GM23338 (cell line): ENCODE measurements at regions not wholly inside any gene's neighbourhood (a gene's known extent, or its start where the extent isn't known, plus 50 kb on each side); places are given as distances from the start of the nearest gene placed in this dataset.

Experiments
- ATAC-seq: fragments of 200-7000 bp; cut with Tn5 transposase; 3 replicates; pipeline ENCODE4 v1.9.1; 2020
- DNase-seq: peaks from one replicate; pipeline ENCODE4 v3.0.0-alpha.2; 2015; ENCODE audit warnings: low spot score
- H2AFZ ChIP-seq: fragments of 200-600 bp; sonication (generic); 2 replicates; pipeline ENCODE4 v1.8.0; 2016; ENCODE audit warnings: antibody characterized with exemption, mild to moderate bottlenecking, moderate library complexity
- H3F3A ChIP-seq: fragments of 200-600 bp; sonication (generic); replicated peaks from 2 replicates; pipeline ENCODE4 v1.8.0; 2017; ENCODE audit warnings: antibody characterized with exemption, mixed run types, low read depth
- H3K27ac ChIP-seq: fragments of 200-600 bp; sonication (generic); 2 replicates; pipeline ENCODE4 v1.6.1; 2016; ENCODE audit warnings: low read depth
- H3K27me3 ChIP-seq: fragments of 200-600 bp; sonication (generic); 2 replicates; pipeline ENCODE4 v1.8.0; 2016; ENCODE audit warnings: mild to moderate bottlenecking, mixed run types, moderate library complexity; ENCODE audit not compliant: insufficient read depth
- H3K36me3 ChIP-seq: fragments of 200-600 bp; sonication (generic); 2 replicates; pipeline ENCODE4 v1.8.0; 2016; ENCODE audit warnings: mild to moderate bottlenecking; ENCODE audit not compliant: insufficient read depth
- H3K4me1 ChIP-seq: fragments of 200-600 bp; sonication (generic); 2 replicates; pipeline ENCODE4 v1.8.0; 2016; ENCODE audit warnings: mild to moderate bottlenecking, moderate library complexity; ENCODE audit not compliant: insufficient read depth
- H3K4me2 ChIP-seq: fragments of 200-600 bp; sonication (generic); 2 replicates; pipeline ENCODE4 v1.7.1; 2017; ENCODE audit warnings: mixed run types
- H3K4me3 ChIP-seq: fragments of 200-600 bp; sonication (generic); 2 replicates; pipeline ENCODE4 v1.6.1; 2016; ENCODE audit warnings: mixed run types
- H3K79me2 ChIP-seq: fragments of 200-600 bp; sonication (generic); replicated peaks from 2 replicates; pipeline ENCODE4 v1.8.0; 2017; ENCODE audit warnings: mild to moderate bottlenecking; ENCODE audit not compliant: insufficient read depth
- H3K9me2 ChIP-seq: fragments of 200-600 bp; sonication (generic); 2 replicates; pipeline ENCODE4 v1.8.0; 2017; ENCODE audit not compliant: insufficient read depth
- H4K20me1 ChIP-seq: fragments of 200-600 bp; sonication (generic); replicated peaks from 2 replicates; pipeline ENCODE4 v1.8.0; 2017; ENCODE audit warnings: mild to moderate bottlenecking; ENCODE audit not compliant: insufficient read depth
- H3K27ac Mint-ChIP-seq: 2 replicates; pipeline ENCODE4 v1.8.0; 2020; ENCODE audit warnings: inconsistent platforms, mild to moderate bottlenecking, moderate library complexity, mixed read lengths
- H3K27me3 Mint-ChIP-seq: 3 replicates; pipeline ENCODE4 v1.8.0; 2022; ENCODE audit warnings: low read depth, mild to moderate bottlenecking, moderate library complexity, mixed read lengths, inconsistent platforms; ENCODE audit not compliant: insufficient read depth, poor library complexity
- H3K36me3 Mint-ChIP-seq: 3 replicates; pipeline ENCODE4 v1.8.0; 2021; ENCODE audit warnings: low read depth, mild to moderate bottlenecking, inconsistent platforms, moderate library complexity, mixed read lengths
- H3K4me1 Mint-ChIP-seq: 3 replicates; pipeline ENCODE4 v1.8.0; 2020; ENCODE audit warnings: mild to moderate bottlenecking, inconsistent platforms, mixed read lengths
- H3K4me3 Mint-ChIP-seq: 3 replicates; pipeline ENCODE4 v1.8.0; 2021; ENCODE audit warnings: moderate library complexity, mild to moderate bottlenecking, inconsistent platforms, mixed read lengths
- H3K9me3 Mint-ChIP-seq: 3 replicates; pipeline ENCODE4 v1.8.0; 2020; ENCODE audit warnings: moderate library complexity, mild to moderate bottlenecking, inconsistent platforms, mixed read lengths
- CREB1 ChIP-seq: fragments of 250-450 bp; sonication (Bioruptor Pico); IDR thresholded peaks from 2 replicates; pipeline ENCODE4 v1.5.0; 2020; ENCODE audit warnings: low read depth, mild to moderate bottlenecking, moderate library complexity
- EZH2 ChIP-seq: fragments of 200-600 bp; sonication (generic); IDR thresholded peaks from one replicate; pipeline ENCODE4 v1.8.0; 2017; ENCODE audit warnings: antibody characterized with exemption, mild to moderate bottlenecking, low read depth; ENCODE audit not compliant: unreplicated experiment
- EZH2phosphoT487 ChIP-seq: fragments of 200-600 bp; sonication (generic); IDR thresholded peaks from one replicate; pipeline ENCODE4 v1.8.1; 2018; ENCODE audit warnings: antibody characterized with exemption; ENCODE audit not compliant: unreplicated experiment
- JUNB ChIP-seq: IDR thresholded peaks from one replicate; pipeline ENCODE4 v1.6.1; 2016; ENCODE audit warnings: antibody characterized with exemption; ENCODE audit not compliant: unreplicated experiment
- NANOG ChIP-seq: IDR thresholded peaks from 2 replicates; pipeline ENCODE4 v1.6.1; 2016; ENCODE audit warnings: antibody characterized with exemption, borderline replicate concordance
- POLR2AphosphoS5 ChIP-seq: IDR thresholded peaks from 2 replicates; pipeline ENCODE4 v1.6.1; 2016; ENCODE audit warnings: antibody characterized with exemption, low read depth
- STAT1 ChIP-seq: IDR thresholded peaks from one replicate; pipeline ENCODE4 v1.6.1; 2016; ENCODE audit warnings: antibody characterized with exemption; ENCODE audit not compliant: unreplicated experiment
- ZNF114 ChIP-seq: fragments of 250-450 bp; sonication (Bioruptor Pico); IDR thresholded peaks from 2 replicates; pipeline ENCODE4 v1.5.0; 2020; ENCODE audit warnings: mild to moderate bottlenecking, moderate library complexity
- ZNF331 ChIP-seq: fragments of 250-450 bp; sonication (Bioruptor Pico); IDR thresholded peaks from 2 replicates; pipeline ENCODE4 v1.5.0; 2020; ENCODE audit warnings: low read depth, mild to moderate bottlenecking, moderate library complexity
- TF ChIP-seq, protein P1 (sequence below), 2 experiments: fragments of 200-600 bp in 1 of 2; sonication (generic) in 1 of 2; conservative IDR thresholded peaks; 2 replicates each; pipeline versions ENCODE4 v1.5.1 to v1.6.1; 2016 to 2017; ENCODE audit warnings: antibody characterized with exemption in 2 of 2, low read depth in 2 of 2, mild to moderate bottlenecking in 2 of 2, moderate library complexity in 1 of 2
- TF ChIP-seq, protein P2 (sequence below): IDR thresholded peaks from 2 replicates; pipeline ENCODE4 v1.6.1; 2016; ENCODE audit warnings: antibody characterized with exemption
- TF ChIP-seq, protein P3 (sequence below): IDR thresholded peaks from one replicate; pipeline ENCODE4 v1.6.1; 2018; ENCODE audit warnings: antibody characterized with exemption; ENCODE audit not compliant: unreplicated experiment
- TF ChIP-seq, protein P4 (sequence below): fragments of 250-450 bp; sonication (Bioruptor Pico); IDR thresholded peaks from 2 replicates; pipeline ENCODE4 v1.5.0; 2020; ENCODE audit warnings: mild to moderate bottlenecking, moderate library complexity

DNA sequence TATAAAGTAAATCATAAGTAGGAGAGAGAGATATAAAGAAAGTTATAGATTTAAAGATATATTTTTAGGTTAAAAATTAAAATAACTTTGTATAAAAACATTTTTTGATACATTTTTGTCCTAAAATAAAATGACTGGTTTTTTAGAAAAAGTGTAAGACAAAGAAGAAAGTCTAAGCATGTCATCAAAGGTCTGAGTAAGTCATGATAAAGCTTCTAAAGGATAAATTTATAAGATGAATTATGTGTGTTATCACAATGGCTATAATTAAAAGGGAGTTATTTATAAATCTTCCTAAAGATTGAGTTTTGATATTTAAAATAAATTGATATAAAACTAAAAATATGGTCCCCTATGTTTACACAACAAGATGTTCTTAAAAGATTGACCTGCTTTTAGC, 370.9 kb downstream of the PTPRU start:
- DNase-seq (peak; percentile 56), ATAC-seq (no peak)
- no peaks in the 10 kb centered on the region for H3K9me2 ChIP-seq
- H3F3A ChIP-seq = no peaks in the 10 kb centered on the region
- TF ChIP-seq, protein P1, sequence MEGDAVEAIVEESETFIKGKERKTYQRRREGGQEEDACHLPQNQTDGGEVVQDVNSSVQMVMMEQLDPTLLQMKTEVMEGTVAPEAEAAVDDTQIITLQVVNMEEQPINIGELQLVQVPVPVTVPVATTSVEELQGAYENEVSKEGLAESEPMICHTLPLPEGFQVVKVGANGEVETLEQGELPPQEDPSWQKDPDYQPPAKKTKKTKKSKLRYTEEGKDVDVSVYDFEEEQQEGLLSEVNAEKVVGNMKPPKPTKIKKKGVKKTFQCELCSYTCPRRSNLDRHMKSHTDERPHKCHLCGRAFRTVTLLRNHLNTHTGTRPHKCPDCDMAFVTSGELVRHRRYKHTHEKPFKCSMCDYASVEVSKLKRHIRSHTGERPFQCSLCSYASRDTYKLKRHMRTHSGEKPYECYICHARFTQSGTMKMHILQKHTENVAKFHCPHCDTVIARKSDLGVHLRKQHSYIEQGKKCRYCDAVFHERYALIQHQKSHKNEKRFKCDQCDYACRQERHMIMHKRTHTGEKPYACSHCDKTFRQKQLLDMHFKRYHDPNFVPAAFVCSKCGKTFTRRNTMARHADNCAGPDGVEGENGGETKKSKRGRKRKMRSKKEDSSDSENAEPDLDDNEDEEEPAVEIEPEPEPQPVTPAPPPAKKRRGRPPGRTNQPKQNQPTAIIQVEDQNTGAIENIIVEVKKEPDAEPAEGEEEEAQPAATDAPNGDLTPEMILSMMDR (conservative IDR thresholded peaks at IDR 0.05; ENCODE audit: low read depth in 2 of 2) = no peak
- TF ChIP-seq CREB1 (CRISPR knock-in tag) (no peak), JUNB (no peak), ZNF114 (CRISPR knock-in tag) (no peak), ZNF331 (CRISPR knock-in tag) (no peak), NANOG (no peak), EZH2 (no peak), STAT1 (no peak), EZH2phosphoT487 (no peak), POLR2AphosphoS5 (no peak)
- TF ChIP-seq, protein P2, sequence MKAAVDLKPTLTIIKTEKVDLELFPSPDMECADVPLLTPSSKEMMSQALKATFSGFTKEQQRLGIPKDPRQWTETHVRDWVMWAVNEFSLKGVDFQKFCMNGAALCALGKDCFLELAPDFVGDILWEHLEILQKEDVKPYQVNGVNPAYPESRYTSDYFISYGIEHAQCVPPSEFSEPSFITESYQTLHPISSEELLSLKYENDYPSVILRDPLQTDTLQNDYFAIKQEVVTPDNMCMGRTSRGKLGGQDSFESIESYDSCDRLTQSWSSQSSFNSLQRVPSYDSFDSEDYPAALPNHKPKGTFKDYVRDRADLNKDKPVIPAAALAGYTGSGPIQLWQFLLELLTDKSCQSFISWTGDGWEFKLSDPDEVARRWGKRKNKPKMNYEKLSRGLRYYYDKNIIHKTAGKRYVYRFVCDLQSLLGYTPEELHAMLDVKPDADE = no peak
- TF ChIP-seq, protein P3, sequence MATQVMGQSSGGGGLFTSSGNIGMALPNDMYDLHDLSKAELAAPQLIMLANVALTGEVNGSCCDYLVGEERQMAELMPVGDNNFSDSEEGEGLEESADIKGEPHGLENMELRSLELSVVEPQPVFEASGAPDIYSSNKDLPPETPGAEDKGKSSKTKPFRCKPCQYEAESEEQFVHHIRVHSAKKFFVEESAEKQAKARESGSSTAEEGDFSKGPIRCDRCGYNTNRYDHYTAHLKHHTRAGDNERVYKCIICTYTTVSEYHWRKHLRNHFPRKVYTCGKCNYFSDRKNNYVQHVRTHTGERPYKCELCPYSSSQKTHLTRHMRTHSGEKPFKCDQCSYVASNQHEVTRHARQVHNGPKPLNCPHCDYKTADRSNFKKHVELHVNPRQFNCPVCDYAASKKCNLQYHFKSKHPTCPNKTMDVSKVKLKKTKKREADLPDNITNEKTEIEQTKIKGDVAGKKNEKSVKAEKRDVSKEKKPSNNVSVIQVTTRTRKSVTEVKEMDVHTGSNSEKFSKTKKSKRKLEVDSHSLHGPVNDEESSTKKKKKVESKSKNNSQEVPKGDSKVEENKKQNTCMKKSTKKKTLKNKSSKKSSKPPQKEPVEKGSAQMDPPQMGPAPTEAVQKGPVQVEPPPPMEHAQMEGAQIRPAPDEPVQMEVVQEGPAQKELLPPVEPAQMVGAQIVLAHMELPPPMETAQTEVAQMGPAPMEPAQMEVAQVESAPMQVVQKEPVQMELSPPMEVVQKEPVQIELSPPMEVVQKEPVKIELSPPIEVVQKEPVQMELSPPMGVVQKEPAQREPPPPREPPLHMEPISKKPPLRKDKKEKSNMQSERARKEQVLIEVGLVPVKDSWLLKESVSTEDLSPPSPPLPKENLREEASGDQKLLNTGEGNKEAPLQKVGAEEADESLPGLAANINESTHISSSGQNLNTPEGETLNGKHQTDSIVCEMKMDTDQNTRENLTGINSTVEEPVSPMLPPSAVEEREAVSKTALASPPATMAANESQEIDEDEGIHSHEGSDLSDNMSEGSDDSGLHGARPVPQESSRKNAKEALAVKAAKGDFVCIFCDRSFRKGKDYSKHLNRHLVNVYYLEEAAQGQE = no peak
- TF ChIP-seq, protein P4, sequence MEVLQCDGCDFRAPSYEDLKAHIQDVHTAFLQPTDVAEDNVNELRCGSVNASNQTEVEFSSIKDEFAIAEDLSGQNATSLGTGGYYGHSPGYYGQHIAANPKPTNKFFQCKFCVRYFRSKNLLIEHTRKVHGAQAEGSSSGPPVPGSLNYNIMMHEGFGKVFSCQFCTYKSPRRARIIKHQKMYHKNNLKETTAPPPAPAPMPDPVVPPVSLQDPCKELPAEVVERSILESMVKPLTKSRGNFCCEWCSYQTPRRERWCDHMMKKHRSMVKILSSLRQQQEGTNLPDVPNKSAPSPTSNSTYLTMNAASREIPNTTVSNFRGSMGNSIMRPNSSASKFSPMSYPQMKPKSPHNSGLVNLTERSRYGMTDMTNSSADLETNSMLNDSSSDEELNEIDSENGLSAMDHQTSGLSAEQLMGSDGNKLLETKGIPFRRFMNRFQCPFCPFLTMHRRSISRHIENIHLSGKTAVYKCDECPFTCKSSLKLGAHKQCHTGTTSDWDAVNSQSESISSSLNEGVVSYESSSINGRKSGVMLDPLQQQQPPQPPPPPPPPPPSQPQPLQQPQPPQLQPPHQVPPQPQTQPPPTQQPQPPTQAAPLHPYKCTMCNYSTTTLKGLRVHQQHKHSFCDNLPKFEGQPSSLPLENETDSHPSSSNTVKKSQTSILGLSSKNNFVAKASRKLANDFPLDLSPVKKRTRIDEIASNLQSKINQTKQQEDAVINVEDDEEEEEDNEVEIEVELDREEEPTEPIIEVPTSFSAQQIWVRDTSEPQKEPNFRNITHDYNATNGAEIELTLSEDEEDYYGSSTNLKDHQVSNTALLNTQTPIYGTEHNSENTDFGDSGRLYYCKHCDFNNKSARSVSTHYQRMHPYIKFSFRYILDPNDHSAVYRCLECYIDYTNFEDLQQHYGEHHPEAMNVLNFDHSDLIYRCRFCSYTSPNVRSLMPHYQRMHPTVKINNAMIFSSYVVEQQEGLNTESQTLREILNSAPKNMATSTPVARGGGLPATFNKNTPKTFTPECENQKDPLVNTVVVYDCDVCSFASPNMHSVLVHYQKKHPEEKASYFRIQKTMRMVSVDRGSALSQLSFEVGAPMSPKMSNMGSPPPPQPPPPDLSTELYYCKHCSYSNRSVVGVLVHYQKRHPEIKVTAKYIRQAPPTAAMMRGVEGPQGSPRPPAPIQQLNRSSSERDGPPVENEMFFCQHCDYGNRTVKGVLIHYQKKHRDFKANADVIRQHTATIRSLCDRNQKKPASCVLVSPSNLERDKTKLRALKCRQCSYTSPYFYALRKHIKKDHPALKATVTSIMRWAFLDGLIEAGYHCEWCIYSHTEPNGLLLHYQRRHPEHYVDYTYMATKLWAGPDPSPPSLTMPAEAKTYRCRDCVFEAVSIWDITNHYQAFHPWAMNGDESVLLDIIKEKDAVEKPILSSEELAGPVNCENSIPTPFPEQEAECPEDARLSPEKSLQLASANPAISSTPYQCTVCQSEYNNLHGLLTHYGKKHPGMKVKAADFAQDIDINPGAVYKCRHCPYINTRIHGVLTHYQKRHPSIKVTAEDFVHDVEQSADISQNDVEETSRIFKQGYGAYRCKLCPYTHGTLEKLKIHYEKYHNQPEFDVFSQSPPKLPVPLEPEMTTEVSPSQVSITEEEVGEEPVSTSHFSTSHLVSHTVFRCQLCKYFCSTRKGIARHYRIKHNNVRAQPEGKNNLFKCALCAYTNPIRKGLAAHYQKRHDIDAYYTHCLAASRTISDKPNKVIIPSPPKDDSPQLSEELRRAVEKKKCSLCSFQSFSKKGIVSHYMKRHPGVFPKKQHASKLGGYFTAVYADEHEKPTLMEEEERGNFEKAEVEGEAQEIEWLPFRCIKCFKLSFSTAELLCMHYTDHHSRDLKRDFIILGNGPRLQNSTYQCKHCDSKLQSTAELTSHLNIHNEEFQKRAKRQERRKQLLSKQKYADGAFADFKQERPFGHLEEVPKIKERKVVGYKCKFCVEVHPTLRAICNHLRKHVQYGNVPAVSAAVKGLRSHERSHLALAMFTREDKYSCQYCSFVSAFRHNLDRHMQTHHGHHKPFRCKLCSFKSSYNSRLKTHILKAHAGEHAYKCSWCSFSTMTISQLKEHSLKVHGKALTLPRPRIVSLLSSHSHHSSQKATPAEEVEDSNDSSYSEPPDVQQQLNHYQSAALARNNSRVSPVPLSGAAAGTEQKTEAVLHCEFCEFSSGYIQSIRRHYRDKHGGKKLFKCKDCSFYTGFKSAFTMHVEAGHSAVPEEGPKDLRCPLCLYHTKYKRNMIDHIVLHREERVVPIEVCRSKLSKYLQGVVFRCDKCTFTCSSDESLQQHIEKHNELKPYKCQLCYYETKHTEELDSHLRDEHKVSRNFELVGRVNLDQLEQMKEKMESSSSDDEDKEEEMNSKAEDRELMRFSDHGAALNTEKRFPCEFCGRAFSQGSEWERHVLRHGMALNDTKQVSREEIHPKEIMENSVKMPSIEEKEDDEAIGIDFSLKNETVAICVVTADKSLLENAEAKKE (CRISPR knock-in tag) = no peak
- H4K20me1 ChIP-seq = no peaks in the 10 kb centered on the region
- H3K27me3 Mint-ChIP-seq = peaks cover 3% of the 10 kb centered on the region
- no peaks in the 10 kb centered on the region for H3K79me2 ChIP-seq
- H3K9me3 Mint-ChIP-seq = peaks cover 68% of the 10 kb centered on the region
- no peak overlapping the region for H3K4me3 ChIP-seq
- no peak overlapping the region for H3K4me2 ChIP-seq
- no peak overlapping the region for H2AFZ ChIP-seq
- no peaks in the 10 kb centered on the region for H3K27me3 ChIP-seq
- no peak overlapping the region for H3K27ac ChIP-seq
- no peak overlapping the region for H3K4me3 Mint-ChIP-seq
- 0 out of 2 replicates have a peak, but pooled peaks cover 7% of the 10 kb centered on the region for H3K36me3 ChIP-seq
- no peak overlapping the region for H3K27ac Mint-ChIP-seq
- H3K4me1 Mint-ChIP-seq = no peaks in the 10 kb centered on the region
- H3K36me3 Mint-ChIP-seq = peaks cover 16% of the 10 kb centered on the region
- no peaks in the 10 kb centered on the region for H3K4me1 ChIP-seq
